ENCODE measurements at regions not wholly inside any gene's neighbourhood (a gene's known extent, or its start where the extent isn't known, plus 50 kb on each side); places are given as distances from the start of the nearest gene placed in this dataset.
"Not testable (repeated sequence)": the region's sequence is repeated elsewhere in the genome, so short reads cannot be mapped to it uniquely, and the experiment has no call there.

DNA sequence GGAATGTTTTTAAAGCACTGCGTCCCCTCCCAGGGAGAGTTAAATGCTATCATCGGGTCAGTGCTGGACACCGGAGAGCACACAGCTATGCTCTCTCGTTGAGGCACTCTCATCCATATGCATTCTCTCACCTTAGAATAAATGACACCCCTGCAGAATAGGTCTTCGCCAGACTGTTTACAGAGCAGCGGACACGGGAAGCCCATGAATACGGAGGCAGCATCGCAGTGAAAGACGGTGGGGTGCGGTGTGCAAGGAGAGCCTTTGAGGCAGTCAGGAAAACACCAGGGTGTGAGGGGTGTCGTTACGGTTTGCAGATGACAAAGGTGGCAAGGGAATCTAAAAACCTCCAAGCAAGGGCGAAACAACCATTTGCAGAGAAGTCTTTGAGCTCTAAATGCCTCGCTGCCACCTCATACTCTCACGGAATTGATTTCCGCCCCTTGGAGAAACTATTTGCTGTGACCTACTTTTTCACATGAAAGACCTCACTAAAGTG, 169.2 kb upstream of the FHL2 start:
- DNase-seq: no peak

GRCh38 chr2:105563000-105563719, 164.3 kb upstream of the FHL2 start:
- DNase-seq: no peak

DNA sequence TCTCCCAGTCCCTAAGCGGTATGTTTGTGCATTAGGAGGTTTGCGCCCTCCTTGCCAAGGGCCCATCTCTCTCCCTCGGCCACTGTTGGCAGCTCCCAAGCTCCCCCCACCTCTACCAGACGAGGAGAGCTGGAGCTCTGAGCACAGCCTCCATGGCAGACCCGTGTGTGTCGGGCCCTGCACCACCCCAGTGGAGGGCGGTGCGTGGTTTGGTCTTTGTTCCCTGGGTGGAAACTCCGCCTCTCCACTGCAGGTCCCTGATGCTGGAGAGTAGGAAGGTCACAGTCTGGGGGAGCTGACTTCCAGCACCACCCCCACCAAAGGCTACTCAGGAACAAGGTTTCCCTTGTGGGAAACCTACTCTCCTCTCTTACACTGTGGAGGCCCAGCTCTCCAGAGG, 162.6 kb upstream of the FHL2 start:
- no peak for DNase-seq

DNA sequence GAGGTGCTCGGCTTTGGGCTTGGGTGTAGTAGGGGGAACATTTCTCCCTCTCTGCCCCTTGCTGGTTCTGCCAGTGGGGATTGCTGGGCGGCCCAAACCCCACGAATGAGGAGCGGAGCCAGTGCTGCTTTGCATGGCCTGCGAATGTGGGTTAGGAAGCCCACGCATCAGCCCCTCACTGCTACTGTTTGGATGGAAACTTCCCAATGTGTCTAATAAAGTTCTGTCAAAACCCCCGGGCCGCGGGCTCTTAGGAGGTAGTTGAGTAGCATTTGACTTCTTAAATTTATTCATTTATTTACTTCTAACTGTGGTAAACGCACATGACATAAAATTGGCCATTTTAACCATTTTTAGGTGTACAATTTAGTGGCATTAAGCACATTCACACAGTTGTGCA, 161.3 kb upstream of the FHL2 start:
- no peak for DNase-seq

DNA sequence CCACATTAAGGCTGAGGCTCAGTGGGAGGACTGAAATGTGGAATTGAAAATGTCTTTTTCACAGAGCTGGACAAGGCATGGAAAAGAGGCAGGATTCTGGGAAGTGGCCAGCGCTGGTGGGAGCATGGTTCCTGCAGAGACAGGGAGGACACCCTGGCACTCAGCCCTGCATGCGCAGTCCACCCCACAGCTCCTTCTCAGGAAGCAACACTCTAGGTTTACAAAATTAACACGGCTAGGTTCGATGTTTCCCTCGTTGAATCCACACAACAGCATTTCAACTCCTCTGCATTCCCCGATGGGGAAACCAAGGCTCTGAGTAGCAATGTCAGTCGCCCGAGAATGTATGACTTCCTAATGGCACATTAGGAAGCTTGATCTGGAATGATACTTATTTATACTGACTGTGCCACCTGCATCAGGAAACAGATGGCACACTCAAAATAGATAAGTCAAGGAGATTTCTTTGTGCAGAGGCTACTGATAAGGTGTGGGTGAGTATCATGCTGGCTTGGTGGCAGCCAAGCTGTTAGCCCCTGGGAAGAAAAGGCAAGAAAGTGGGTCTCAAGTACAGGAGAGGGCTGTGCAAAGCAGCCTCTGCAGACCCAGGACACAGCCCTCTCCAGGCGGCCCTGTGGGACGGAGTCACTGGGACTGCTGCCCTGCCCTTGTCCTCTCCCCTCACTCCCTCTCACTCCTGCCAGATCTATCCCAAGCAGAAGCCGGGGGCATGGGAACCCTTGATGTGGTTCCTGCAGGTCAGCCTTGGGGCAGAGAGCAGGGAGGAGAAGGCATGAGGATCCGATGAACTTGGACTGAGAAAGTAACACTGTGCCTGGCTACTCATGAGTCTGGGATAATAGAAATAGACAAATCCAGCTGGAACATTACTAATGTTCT, 158.4 kb upstream of the FHL2 start:
- no peak for DNase-seq

DNA sequence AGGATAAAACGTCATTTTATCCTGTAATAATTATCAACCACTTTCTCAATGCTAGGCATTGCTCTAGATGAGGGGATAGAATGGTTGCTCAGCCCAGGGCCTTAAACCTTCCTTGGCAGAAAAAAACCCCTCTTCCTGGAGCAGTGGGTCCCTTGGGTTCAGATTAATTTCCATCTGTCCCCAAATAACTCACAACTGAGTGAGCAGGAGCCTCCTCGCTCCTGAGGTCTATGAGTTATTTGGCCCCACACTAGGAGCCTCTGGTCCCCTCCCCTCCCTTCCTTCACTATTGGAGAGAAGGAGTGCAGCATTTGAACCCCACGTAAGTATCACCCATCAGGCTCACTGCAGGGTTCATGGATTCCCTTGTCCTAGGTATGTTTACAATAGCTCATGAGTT, 157.5 kb upstream of the FHL2 start:
- DNase-seq: no peak

DNA sequence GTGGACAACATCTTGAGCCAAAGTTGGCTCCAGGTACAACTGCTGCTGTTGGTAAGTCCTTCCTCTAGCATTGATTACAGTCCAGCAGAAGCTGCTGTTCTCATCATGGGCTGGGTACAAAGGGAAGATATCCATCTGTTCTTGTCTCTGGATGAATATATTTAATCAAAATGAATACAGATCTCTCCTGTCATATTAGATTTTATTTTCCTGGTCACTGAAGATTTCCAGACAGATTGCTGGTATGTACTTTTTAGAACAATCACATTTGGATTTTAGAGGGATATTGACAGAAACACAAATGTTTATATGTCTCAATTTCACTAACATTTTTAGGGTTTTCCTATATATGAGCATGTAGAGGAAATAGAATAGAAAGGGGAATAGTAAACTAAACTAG, 155.4 kb upstream of the FHL2 start:
- DNase-seq: no peak

GRCh38 chr2:105553538-105554196, 154.8 kb upstream of the FHL2 start:
- no peak for DNase-seq

GRCh38 chr2:105546628-105546974, 147.8 kb upstream of the FHL2 start:
- no peak for DNase-seq

DNA sequence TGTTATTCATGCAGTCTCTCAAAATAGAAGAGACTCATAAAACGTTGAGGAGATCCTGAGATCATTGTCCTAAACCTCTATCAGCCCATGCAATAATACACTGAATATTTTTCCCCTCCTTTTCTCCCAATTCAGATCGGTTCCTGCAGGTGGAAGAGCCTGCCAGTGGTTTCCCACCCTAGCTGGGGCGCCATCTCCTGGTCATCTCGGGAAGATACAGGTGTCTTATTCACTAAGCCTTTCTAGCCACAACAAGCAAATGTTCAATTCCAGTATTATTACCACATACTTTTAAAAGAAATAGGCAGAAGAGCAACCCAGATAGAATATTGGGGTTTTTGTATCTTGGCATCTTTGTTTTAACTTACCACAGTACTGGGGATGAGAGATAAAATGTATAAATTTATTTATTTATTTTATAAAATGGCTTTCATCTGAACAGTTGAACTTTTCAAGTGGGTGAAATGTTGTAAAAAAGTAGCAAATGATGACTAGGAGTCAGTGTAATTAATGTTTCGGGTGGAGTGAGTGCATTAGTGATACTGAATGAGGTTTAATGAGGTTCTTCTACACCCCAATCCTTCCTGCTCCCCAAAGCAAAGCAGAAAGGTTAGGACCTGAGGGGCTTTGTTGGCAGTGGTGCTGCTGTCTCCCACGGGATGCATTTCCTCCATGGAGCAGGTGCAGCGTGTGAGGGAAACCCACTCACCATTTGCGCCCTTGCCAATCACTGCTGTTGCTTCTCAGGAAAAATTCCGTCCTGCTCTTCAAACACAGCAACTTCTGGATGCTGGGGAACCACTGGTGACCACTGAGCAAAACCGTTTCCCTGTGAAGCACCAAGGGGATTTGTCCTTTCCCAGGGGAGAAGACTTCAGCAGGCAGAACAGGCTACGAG, 147.1 kb upstream of the FHL2 start:
- peak; percentile 78 for DNase-seq

DNA sequence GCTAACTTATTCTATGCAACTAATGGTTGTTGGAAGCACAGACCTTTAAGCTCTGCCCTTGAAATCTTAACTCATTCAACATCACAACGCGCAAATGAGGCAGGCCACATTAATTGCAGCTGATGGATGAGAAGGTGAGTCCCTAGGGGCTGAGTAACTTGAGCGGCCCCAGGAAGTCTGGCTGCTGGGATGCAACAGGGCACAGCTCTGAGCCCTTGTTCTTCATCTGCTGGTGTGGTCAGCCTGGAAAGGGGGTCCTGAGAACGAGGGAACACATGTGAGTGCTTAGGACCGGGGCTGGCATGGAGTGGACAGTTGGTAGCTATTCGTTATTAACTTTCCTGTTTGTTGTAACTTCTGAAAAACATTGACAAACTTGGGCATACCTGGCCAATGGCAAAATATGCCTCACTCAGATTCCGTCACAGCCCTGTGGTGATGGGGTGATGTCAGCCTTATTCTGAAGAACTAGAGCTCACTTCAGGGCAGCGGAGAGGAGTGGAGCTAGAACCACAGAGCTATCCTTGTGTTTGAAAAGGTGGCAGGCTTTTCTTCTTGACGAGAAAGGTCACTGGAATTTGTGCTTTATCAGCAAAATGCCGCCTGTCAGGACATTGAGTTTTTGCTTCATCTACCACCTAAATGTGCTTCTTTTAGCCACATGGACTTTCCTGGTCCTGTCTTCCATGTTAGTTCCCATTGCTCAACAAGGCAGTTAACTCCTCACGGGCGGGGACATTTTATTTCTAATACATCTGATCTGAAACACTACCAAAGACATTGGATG, 145.9 kb upstream of the FHL2 start:
- DNase-seq: no peak

GRCh38 chr2:105541189-105542050, 142.6 kb upstream of the FHL2 start:
- no peak for DNase-seq

DNA sequence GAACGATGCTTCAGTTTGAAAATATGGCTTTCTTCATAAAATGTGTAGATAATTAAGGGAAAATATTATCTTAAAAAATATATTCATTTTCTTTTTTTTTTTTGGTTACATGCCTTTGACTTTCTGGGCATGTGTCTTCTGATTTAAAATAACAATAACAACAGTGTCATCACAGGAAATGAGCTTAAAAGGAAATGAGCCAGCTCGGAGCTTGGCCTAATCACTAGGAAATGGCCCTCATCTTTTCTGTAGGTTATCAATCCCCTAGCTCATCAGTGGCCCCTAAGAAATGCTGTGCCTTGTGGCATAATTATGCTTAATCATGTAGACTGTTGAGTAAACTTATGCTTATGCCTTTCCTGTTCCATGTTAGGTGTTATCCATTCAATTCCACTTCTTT, 141.8 kb upstream of the FHL2 start:
- no peak for DNase-seq

- no peak for DNase-seq
Observed at GRCh38 chr2:105539331-105539730, 140.5 kb upstream of the FHL2 start.

- DNase-seq: no peak
Observed at GRCh38 chr2:105538840-105539239, 140.0 kb upstream of the FHL2 start.

GRCh38 chr2:105537920-105538319, 139.1 kb upstream of the FHL2 start:
- DNase-seq: no peak

- no peak for DNase-seq
Observed at GRCh38 chr2:105537466-105537865, 138.6 kb upstream of the FHL2 start.

DNA sequence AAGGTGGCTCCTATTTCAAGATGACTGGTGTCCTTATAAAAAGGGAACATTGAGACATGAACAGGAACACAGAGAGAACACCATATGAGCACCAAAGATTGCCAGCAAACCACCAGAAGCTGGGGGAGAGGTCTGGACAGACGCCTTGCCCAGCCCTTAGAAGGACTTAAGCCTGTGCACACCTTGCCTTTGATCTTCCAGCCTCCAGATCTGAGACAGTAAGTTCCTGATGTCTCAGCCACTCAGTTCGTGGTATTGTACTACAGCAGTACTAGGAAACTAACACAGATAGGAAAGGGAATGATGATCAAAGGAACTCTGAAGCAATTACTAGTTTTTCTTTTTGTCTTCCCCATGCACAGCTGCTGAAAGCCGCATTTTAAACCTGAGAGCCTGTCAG, 137.3 kb upstream of the FHL2 start:
- DNase-seq: no peak

GRCh38 chr2:105529258-105529657, 130.4 kb upstream of the FHL2 start:
- DNase-seq: not testable (repeated sequence)

- no peak for DNase-seq
Observed at GRCh38 chr2:105526000-105526925, 127.4 kb upstream of the FHL2 start.
